ENCODE measurements at regions not wholly inside any gene's neighbourhood (a gene's known extent, or its start where the extent isn't known, plus 50 kb on each side); places are given as distances from the start of the nearest gene placed in this dataset.

DNA sequence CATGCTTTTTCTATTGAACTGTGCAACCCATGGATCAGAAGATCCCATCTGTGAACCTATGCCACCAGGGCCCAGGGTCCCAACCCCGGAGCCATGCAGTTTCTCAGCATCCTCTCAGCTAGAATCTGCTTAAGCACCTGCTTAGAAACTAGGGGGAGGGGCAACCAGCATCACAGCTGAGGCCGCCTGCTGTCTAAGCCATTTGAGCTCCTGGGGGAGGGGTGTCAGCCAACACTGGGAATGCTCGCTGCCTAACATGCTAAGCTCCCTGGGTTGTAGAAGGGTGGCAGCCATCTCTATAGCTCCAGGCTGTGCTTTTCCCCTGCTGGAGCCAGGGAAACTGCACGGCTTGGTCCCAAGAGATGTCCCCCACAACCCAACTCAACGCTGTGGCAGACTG is 322.8 kb downstream of the EDEM1 start:
- Histone ChIP-seq H4K20me1 (ENCODE audit: insufficient read depth, low read length) (no peaks in the 10 kb centered on the region), H3K36me3 (replicated peaks in 1 of 2; ENCODE audit: control insufficient read depth in 1 of 2, insufficient read depth in 2 of 2, low read length in 2 of 2) (no peaks in the 10 kb centered on the region), H3K4me1 (ENCODE audit: control insufficient read depth in 1 of 2, insufficient read depth in 2 of 2, low read length in 2 of 2) (no peaks in the 10 kb centered on the region), H3K27me3 (ENCODE audit: control insufficient read depth in 2 of 2, insufficient read depth in 2 of 2, low read length in 2 of 2) (no peaks in the 10 kb centered on the region), H2AFZ (ENCODE audit: insufficient read depth, low read depth, low read length, poor library complexity, severe bottlenecking) (no peak overlapping the region), H3K4me2 (replicated peaks; ENCODE audit: extremely low read depth, low read length, poor library complexity, severe bottlenecking) (no peak overlapping the region), H3K27ac (ENCODE audit: low read depth in 1 of 2, low read length in 2 of 2) (no peak overlapping the region), H3K4me3 (replicated peaks in 1 of 3; ENCODE audit: low read depth in 2 of 3, low read length in 3 of 3) (no peak overlapping the region), H3K9me3 (replicated peaks in 1 of 2; ENCODE audit: control insufficient read depth in 1 of 2, insufficient read depth in 1 of 2, low read length in 2 of 2) (peaks cover 26 to 33% of the 10 kb centered on the region in 2 donors), H3K79me2 (ENCODE audit: insufficient read depth, low read length) (no peaks in the 10 kb centered on the region), H3K9ac (ENCODE audit: insufficient read depth, low read length, poor library complexity, severe bottlenecking) (no peak overlapping the region)
- intact Hi-C loops (cut with micrococcal nuclease): no loop called here
- no peaks in the 10 kb centered on the region for H3K4me1 Mint-ChIP-seq
- TF ChIP-seq, protein P1, sequence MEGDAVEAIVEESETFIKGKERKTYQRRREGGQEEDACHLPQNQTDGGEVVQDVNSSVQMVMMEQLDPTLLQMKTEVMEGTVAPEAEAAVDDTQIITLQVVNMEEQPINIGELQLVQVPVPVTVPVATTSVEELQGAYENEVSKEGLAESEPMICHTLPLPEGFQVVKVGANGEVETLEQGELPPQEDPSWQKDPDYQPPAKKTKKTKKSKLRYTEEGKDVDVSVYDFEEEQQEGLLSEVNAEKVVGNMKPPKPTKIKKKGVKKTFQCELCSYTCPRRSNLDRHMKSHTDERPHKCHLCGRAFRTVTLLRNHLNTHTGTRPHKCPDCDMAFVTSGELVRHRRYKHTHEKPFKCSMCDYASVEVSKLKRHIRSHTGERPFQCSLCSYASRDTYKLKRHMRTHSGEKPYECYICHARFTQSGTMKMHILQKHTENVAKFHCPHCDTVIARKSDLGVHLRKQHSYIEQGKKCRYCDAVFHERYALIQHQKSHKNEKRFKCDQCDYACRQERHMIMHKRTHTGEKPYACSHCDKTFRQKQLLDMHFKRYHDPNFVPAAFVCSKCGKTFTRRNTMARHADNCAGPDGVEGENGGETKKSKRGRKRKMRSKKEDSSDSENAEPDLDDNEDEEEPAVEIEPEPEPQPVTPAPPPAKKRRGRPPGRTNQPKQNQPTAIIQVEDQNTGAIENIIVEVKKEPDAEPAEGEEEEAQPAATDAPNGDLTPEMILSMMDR (IDR thresholded peaks at IDR 0.05): no peak
- H3K4me3 Mint-ChIP-seq: no peak overlapping the region
- H3K27me3 Mint-ChIP-seq (ENCODE audit: low read depth in 3 of 3): no peaks in the 10 kb centered on the region
- WGBS (ENCODE audit: insufficient coverage): 91% methylated on average over 4 of the region's 5 CpGs
- H3K9me3 Mint-ChIP-seq: peaks cover 35 to 58% (median 40%) of the 10 kb centered on the region in 7 donors
- H3K36me3 Mint-ChIP-seq: peaks cover 0 to 3% of the 10 kb centered on the region in 2 donors
- no peak overlapping the region for H3K27ac Mint-ChIP-seq
- no peak for DNase-seq

DNA sequence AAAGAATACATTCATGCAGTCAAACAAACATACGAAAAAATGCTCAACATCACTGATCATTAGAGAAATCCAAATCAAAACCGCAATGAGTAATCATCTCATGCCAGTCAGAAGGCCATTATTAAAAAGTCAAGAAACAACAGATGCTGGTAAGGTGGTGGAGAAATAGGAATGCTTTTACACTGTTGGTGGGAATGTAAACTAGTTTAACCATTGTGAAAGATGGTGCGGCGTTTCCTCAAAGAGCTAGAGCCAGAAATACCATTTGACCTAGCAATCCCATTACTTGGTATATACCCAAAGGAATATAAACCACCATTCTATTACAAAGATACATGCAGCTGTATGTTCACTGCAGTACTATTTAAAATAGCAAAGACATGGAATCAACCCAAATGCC is 330.4 kb downstream of the EDEM1 start:
- Mint-ChIP-seq H3K27ac (no peak overlapping the region), H3K9me3 (peaks cover 4 to 20% (median 8%) of the 10 kb centered on the region in 7 donors), H3K4me1 (no peaks in the 10 kb centered on the region), H3K27me3 (ENCODE audit: low read depth in 3 of 3) (peaks cover 0 to 2% (median 0%) of the 10 kb centered on the region in 3 donors), H3K4me3 (no peak overlapping the region), H3K36me3 (no peaks in the 10 kb centered on the region)
- Histone ChIP-seq H3K36me3 (replicated peaks in 1 of 2; ENCODE audit: control insufficient read depth in 1 of 2, insufficient read depth in 2 of 2, low read length in 2 of 2) (no peaks in the 10 kb centered on the region), H3K4me3 (replicated peaks in 1 of 3; ENCODE audit: low read depth in 2 of 3, low read length in 3 of 3) (no peak overlapping the region), H3K9ac (ENCODE audit: insufficient read depth, low read length, poor library complexity, severe bottlenecking) (no peak overlapping the region), H3K27me3 (ENCODE audit: control insufficient read depth in 2 of 2, insufficient read depth in 2 of 2, low read length in 2 of 2) (no peaks in the 10 kb centered on the region), H4K20me1 (ENCODE audit: insufficient read depth, low read length) (no peaks in the 10 kb centered on the region), H3K9me3 (replicated peaks in 1 of 2; ENCODE audit: control insufficient read depth in 1 of 2, insufficient read depth in 1 of 2, low read length in 2 of 2) (peaks cover 0 to 3% of the 10 kb centered on the region in 2 donors), H3K27ac (ENCODE audit: low read depth in 1 of 2, low read length in 2 of 2) (no peak overlapping the region), H3K4me2 (replicated peaks; ENCODE audit: extremely low read depth, low read length, poor library complexity, severe bottlenecking) (no peak overlapping the region), H3K79me2 (ENCODE audit: insufficient read depth, low read length) (no peaks in the 10 kb centered on the region), H2AFZ (ENCODE audit: insufficient read depth, low read depth, low read length, poor library complexity, severe bottlenecking) (no peak overlapping the region), H3K4me1 (ENCODE audit: control insufficient read depth in 1 of 2, insufficient read depth in 2 of 2, low read length in 2 of 2) (no peaks in the 10 kb centered on the region)
- WGBS (ENCODE audit: insufficient coverage): 100% methylated on average over 1 of the region's 4 CpGs
- no peak for DNase-seq
- intact Hi-C loops (cut with micrococcal nuclease): no loop called here
- TF ChIP-seq, protein P1 (IDR thresholded peaks at IDR 0.05): no peak
